ENCODE measurements at regions not wholly inside any gene's neighbourhood (a gene's known extent, or its start where the extent isn't known, plus 50 kb on each side); places are given as distances from the start of the nearest gene placed in this dataset.

GRCh38 chr12:84480803-84481202 is 431.8 kb downstream of the SLC6A15 start:
- TF ChIP-seq POLR2AphosphoS5 (IDR thresholded peaks at IDR 0.05; ENCODE audit: borderline replicate concordance, low read depth, low read length) (no peak), EZH2 (IDR thresholded peaks at IDR 0.05) (no peak)
